HEK293 (cell line): ENCODE measurements at regions not wholly inside any gene's neighbourhood (a gene's known extent, or its start where the extent isn't known, plus 50 kb on each side); places are given as distances from the start of the nearest gene placed in this dataset.

Experiments
- CTCF ChIA-PET: fragments of 350-600 bp; formaldehyde crosslinking; extraction: SDS; loops from one replicate; lab custom pipeline; 2021; ENCODE audit warnings: antibody characterized with exemption; lab: Yijun Ruan, JAX
- POLR2A ChIA-PET: fragments of 300-600 bp; formaldehyde crosslinking; extraction: SDS; loops from one replicate; lab custom pipeline; 2020; ENCODE audit warnings: antibody characterized with exemption, inconsistent platforms; lab: Yijun Ruan, JAX
- H3K27ac ChIP-seq: fragments of 200-500 bp; sonication (Bioruptor generic); 2 replicates; pipeline ENCODE4 v1.5.1; 2014; ENCODE audit warnings: low read depth, low read length, control low read depth, inconsistent platforms; ENCODE audit errors: extremely low read depth
- H3K36me3 ChIP-seq, 2 experiments: fragments of 200-500 bp in 1 of 2; sonication (Bioruptor generic) in 1 of 2; 1 replicate in 1 of 2; 2 replicates in 1 of 2; pipeline ENCODE4 v1.5.1; 2014 to 2017; ENCODE audit warnings: inconsistent platforms in 2 of 2, low read length in 2 of 2; ENCODE audit not compliant: control insufficient read depth in 2 of 2, insufficient read depth in 1 of 2
- H3K4me1 ChIP-seq: fragments of 200-500 bp; sonication (Bioruptor generic); 2 replicates; pipeline ENCODE4 v1.5.1; 2014; ENCODE audit warnings: mild to moderate bottlenecking, low read length, inconsistent platforms; ENCODE audit not compliant: control insufficient read depth, insufficient read depth
- H3K4me3 ChIP-seq: 2 replicates; pipeline ENCODE4 v1.5.1; 2011; ENCODE audit warnings: low read depth, mild to moderate bottlenecking, control low read depth, low read length, moderate library complexity
- H3K9me3 ChIP-seq: fragments of 200-500 bp; sonication (Bioruptor generic); 2 replicates; pipeline ENCODE4 v1.5.1; 2014; ENCODE audit warnings: low read depth, low read length, inconsistent platforms; ENCODE audit not compliant: control insufficient read depth, insufficient read depth
- EGR2 ChIP-seq: fragments of 450-650 bp; formaldehyde crosslinking; IDR thresholded peaks from 2 replicates; pipeline ENCODE4 v1.5.1; 2016; ENCODE audit warnings: low read depth, missing biosample characterization, missing genetic modification characterization
- HOXC10 ChIP-seq: sonication (generic); formaldehyde crosslinking; IDR thresholded peaks from 2 replicates; pipeline ENCODE4 v1.8.1; 2023; ENCODE audit warnings: mild to moderate bottlenecking, missing genetic modification reagents
- KLF7 ChIP-seq: fragments of 450-650 bp; formaldehyde crosslinking; IDR thresholded peaks from 2 replicates; pipeline ENCODE4 v1.5.1; 2016; ENCODE audit warnings: missing biosample characterization, missing genetic modification characterization, borderline replicate concordance
- PBX3 ChIP-seq: sonication (generic); formaldehyde crosslinking; IDR thresholded peaks from 2 replicates; pipeline ENCODE4 v1.8.1; 2022; ENCODE audit warnings: mild to moderate bottlenecking, moderate library complexity, missing genetic modification reagents
- RBAK ChIP-seq: fragments of 450-650 bp; formaldehyde crosslinking; IDR thresholded peaks from 2 replicates; pipeline ENCODE4 v1.5.1; 2016; ENCODE audit warnings: missing biosample characterization, missing genetic modification characterization
- REPIN1 ChIP-seq: fragments of 450-650 bp; formaldehyde crosslinking; IDR thresholded peaks from 2 replicates; pipeline ENCODE4 v1.5.1; 2017; ENCODE audit warnings: missing biosample characterization, missing genetic modification characterization, low read depth
- SCRT1 ChIP-seq: fragments of 450-650 bp; formaldehyde crosslinking; IDR thresholded peaks from 2 replicates; pipeline ENCODE4 v1.5.1; 2016; ENCODE audit warnings: missing biosample characterization, missing genetic modification characterization, borderline replicate concordance
- SP2 ChIP-seq: fragments of 450-650 bp; formaldehyde crosslinking; IDR thresholded peaks from 2 replicates; pipeline ENCODE4 v1.5.1; 2016; ENCODE audit warnings: missing biosample characterization, missing genetic modification characterization
- TSHZ1 ChIP-seq: fragments of 450-650 bp; formaldehyde crosslinking; IDR thresholded peaks from 2 replicates; pipeline ENCODE4 v1.5.1; 2016; ENCODE audit warnings: missing biosample characterization, missing genetic modification characterization, borderline replicate concordance
- YY1 ChIP-seq: fragments of 450-650 bp; formaldehyde crosslinking; IDR thresholded peaks from 2 replicates; pipeline ENCODE4 v1.5.1; 2018; ENCODE audit warnings: missing biosample characterization, missing genetic modification characterization
- ZNF138 ChIP-seq: fragments of 450-650 bp; formaldehyde crosslinking; IDR thresholded peaks from 2 replicates; pipeline ENCODE4 v1.5.1; 2016; ENCODE audit warnings: missing biosample characterization, missing genetic modification characterization, borderline replicate concordance
- ZNF169 ChIP-seq: fragments of 450-650 bp; formaldehyde crosslinking; IDR thresholded peaks from 2 replicates; pipeline ENCODE4 v1.5.1; 2016; ENCODE audit warnings: missing biosample characterization, missing genetic modification characterization
- ZNF175 ChIP-seq: fragments of 450-650 bp; formaldehyde crosslinking; IDR thresholded peaks from 2 replicates; pipeline ENCODE4 v1.5.1; 2016; ENCODE audit warnings: missing biosample characterization, missing genetic modification characterization
- ZNF223 ChIP-seq: fragments of 450-650 bp; formaldehyde crosslinking; IDR thresholded peaks from 2 replicates; pipeline ENCODE4 v1.5.1; 2016; ENCODE audit warnings: missing biosample characterization, missing genetic modification characterization
- ZNF354C ChIP-seq: fragments of 450-650 bp; formaldehyde crosslinking; IDR thresholded peaks from 2 replicates; pipeline ENCODE4 v1.5.1; 2016; ENCODE audit warnings: missing biosample characterization, missing genetic modification characterization, low read depth, borderline replicate concordance
- ZNF366 ChIP-seq: fragments of 450-650 bp; formaldehyde crosslinking; conservative IDR thresholded peaks from 2 replicates; pipeline ENCODE4 v1.5.1; 2016; ENCODE audit warnings: missing biosample characterization, missing genetic modification characterization
- ZNF423 ChIP-seq: fragments of 450-650 bp; formaldehyde crosslinking; IDR thresholded peaks from 2 replicates; pipeline ENCODE4 v1.5.1; 2016; ENCODE audit warnings: missing biosample characterization, missing genetic modification characterization
- ZNF521 ChIP-seq: fragments of 450-650 bp; formaldehyde crosslinking; IDR thresholded peaks from 2 replicates; pipeline ENCODE4 v1.5.1; 2017; ENCODE audit warnings: missing biosample characterization, mild to moderate bottlenecking, missing genetic modification characterization
- ZNF529 ChIP-seq: fragments of 450-650 bp; formaldehyde crosslinking; IDR thresholded peaks from 2 replicates; pipeline ENCODE4 v1.5.1; 2017; ENCODE audit warnings: missing genetic modification characterization, missing biosample characterization; ENCODE audit not compliant: insufficient replicate concordance
- ZNF560 ChIP-seq: fragments of 450-650 bp; formaldehyde crosslinking; IDR thresholded peaks from 2 replicates; pipeline ENCODE4 v1.5.1; 2017; ENCODE audit warnings: missing biosample characterization, missing genetic modification characterization, borderline replicate concordance
- ZNF600 ChIP-seq: fragments of 450-650 bp; formaldehyde crosslinking; IDR thresholded peaks from 2 replicates; pipeline ENCODE4 v1.5.1; 2016; ENCODE audit warnings: missing biosample characterization, missing genetic modification characterization
- ZNF670 ChIP-seq: fragments of 450-650 bp; formaldehyde crosslinking; IDR thresholded peaks from 2 replicates; pipeline ENCODE4 v1.5.1; 2016; ENCODE audit warnings: missing biosample characterization, missing genetic modification characterization, low read depth
- ZNF707 ChIP-seq: fragments of 450-650 bp; formaldehyde crosslinking; IDR thresholded peaks from 2 replicates; pipeline ENCODE4 v1.5.1; 2016; ENCODE audit warnings: missing biosample characterization, missing genetic modification characterization
- ZNF843 ChIP-seq: fragments of 450-650 bp; formaldehyde crosslinking; IDR thresholded peaks from 2 replicates; pipeline ENCODE4 v1.5.1; 2016; ENCODE audit warnings: missing biosample characterization, missing genetic modification characterization
- TF ChIP-seq, protein P1 (sequence below): fragments of 450-650 bp; formaldehyde crosslinking; optimal IDR thresholded peaks from 2 replicates; pipeline ENCODE3; 2016; ENCODE audit warnings: missing biosample characterization, mild to moderate bottlenecking, missing genetic modification characterization
- TF ChIP-seq, protein P2 (sequence below): fragments of 450-650 bp; formaldehyde crosslinking; IDR thresholded peaks from 2 replicates; pipeline ENCODE4 v1.5.1; 2016; ENCODE audit warnings: missing biosample characterization, missing genetic modification characterization

DNA sequence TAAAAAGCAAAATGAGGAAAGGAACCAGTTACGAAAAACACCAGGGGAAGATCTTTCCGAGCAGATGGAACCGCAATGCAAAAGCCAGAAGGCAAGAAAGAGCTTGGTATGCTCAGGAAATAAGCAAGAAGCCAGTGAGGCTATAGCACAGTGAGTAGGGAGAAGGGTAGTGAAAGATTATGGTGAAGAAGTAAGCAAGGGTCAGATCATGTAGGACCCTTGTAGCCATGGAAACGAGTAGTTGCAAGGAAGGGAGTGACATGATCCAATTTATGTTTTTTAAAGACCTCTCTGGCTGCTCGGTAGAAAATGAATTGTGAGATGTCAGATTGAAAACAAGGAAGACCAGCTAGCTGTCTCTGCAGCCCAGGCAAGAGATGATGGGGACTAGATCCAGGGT, 143.3 kb downstream of the USP31 start:
- H3K9me3 ChIP-seq, result no peaks in the 10 kb centered on the region
- no peak overlapping the region for H3K4me3 ChIP-seq
- CTCF ChIA-PET, result interaction anchor here (0.6 to 0.7 kb wide), 2 partner anchors 334 to 820 kb away, joined by 3 read pairs; no protein-coding TSS in a partner anchor
- H3K36me3 ChIP-seq, result no peaks in the 10 kb centered on the region
- POLR2A ChIA-PET, result no interaction called here
- H3K27ac ChIP-seq, result no peak overlapping the region
- no peaks in the 10 kb centered on the region for H3K4me1 ChIP-seq
- TF ChIP-seq ZNF366 (tag by site-specific recombination), result no peak
- TF ChIP-seq, all 188 proteins: peak for 0

- no peak for TF ChIP-seq ZNF521 (tag by site-specific recombination)
- TF ChIP-seq ZNF354C, result no peak
- TF ChIP-seq EGR2 (tag by site-specific recombination), result no peak
- TF ChIP-seq ZNF138 (tag by site-specific recombination), result no peak
- TF ChIP-seq TSHZ1 (tag by site-specific recombination), result no peak
- TF ChIP-seq ZNF169 (tag by site-specific recombination), result no peak
- no peak for TF ChIP-seq ZNF560 (tag by site-specific recombination)
- TF ChIP-seq ZNF223 (tag by site-specific recombination), result no peak
- no peak for TF ChIP-seq ZNF670 (tag by site-specific recombination)
- TF ChIP-seq ZNF529 (tag by site-specific recombination), result no peak
- no peak for TF ChIP-seq ZNF423 (tag by site-specific recombination)
- H3K27ac ChIP-seq, result no peak overlapping the region
- CTCF ChIA-PET, result interaction anchor here (0.8 kb wide), 1 partner anchor 445 kb away, joined by 3 read pairs; no protein-coding TSS in a partner anchor
- H3K4me1 ChIP-seq, result no peaks in the 10 kb centered on the region
- no peak overlapping the region for H3K4me3 ChIP-seq
- no peaks in the 10 kb centered on the region for H3K9me3 ChIP-seq
- POLR2A ChIA-PET, result no interaction called here
- no peaks in the 10 kb centered on the region for H3K36me3 ChIP-seq
Observed at GRCh38 chr16:22989598-22989997, 159.7 kb downstream of the USP31 start.

DNA sequence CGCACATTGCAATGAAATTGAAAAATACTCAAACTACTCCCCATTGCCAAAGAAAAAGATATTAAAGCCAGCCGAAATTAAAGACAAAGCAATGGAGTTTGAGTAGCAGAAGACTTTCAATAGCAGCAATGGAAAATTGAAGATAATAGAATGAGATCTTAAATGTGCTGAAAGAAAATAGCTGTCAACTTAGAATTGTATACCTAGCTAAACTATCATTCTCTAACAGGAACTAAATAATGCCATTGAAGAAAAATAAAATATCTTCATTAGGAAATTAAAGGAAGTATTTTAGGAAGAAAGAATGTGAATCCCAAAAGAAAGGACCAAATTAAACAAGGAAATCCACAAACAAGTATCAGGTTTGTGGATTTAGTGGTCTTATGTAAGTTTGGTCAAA, 165.6 kb downstream of the USP31 start:
- H3K4me1 ChIP-seq, result no peaks in the 10 kb centered on the region
- H3K9me3 ChIP-seq, result no peaks in the 10 kb centered on the region
- ChIA-PET CTCF (no interaction called here), POLR2A (no interaction called here)
- H3K27ac ChIP-seq, result no peak overlapping the region
- H3K4me3 ChIP-seq, result no peak overlapping the region
- H3K36me3 ChIP-seq, result no peaks in the 10 kb centered on the region
- TF ChIP-seq HOXC10 (CRISPR knock-in tag) (no peak), ZNF707 (tag by site-specific recombination) (no peak), ZNF175 (tag by site-specific recombination) (no peak), SCRT1 (tag by site-specific recombination) (no peak), RBAK (no peak), YY1 (tag by site-specific recombination) (no peak), ZNF843 (tag by site-specific recombination) (no peak), KLF7 (no peak), REPIN1 (no peak), ZNF600 (no peak), PBX3 (CRISPR knock-in tag) (no peak), SP2 (tag by site-specific recombination) (no peak)
- TF ChIP-seq, protein P1, sequence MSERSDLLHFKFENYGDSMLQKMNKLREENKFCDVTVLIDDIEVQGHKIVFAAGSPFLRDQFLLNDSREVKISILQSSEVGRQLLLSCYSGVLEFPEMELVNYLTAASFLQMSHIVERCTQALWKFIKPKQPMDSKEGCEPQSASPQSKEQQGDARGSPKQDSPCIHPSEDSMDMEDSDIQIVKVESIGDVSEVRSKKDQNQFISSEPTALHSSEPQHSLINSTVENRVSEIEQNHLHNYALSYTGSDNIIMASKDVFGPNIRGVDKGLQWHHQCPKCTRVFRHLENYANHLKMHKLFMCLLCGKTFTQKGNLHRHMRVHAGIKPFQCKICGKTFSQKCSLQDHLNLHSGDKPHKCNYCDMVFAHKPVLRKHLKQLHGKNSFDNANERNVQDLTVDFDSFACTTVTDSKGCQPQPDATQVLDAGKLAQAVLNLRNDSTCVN (tag by site-specific recombination), result no peak
- TF ChIP-seq, protein P2, sequence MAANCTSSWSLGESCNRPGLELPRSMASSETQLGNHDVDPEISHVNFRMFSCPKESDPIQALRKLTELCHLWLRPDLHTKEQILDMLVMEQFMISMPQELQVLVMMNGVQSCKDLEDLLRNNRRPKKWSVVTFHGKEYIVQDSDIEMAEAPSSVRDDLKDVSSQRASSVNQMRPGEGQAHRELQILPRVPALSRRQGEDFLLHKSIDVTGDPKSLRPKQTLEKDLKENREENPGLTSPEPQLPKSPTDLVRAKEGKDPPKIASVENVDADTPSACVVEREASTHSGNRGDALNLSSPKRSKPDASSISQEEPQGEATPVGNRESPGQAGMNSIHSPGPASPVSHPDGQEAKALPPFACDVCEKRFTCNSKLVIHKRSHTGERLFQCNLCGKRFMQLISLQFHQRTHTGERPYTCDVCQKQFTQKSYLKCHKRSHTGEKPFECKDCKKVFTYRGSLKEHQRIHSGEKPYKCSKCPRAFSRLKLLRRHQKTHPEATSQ (tag by site-specific recombination), result no peak
